Fibroblast of lung (primary cell): ENCODE measurements at regions not wholly inside any gene's neighbourhood (a gene's known extent, or its start where the extent isn't known, plus 50 kb on each side); places are given as distances from the start of the nearest gene placed in this dataset.
A peak's percentile ranks its signal among the peaks of the same experiment; 100 is the strongest.

Experiments
- DNase-seq, 2 donors: peaks; one replicate each; pipeline versions ENCODE4 v3.0.0 to v3.0.0-alpha.2; 2010; ENCODE audit warnings: low read depth in 2 of 2
- H2AFZ ChIP-seq: 2 replicates; pipeline ENCODE4 v1.5.1; 2012; ENCODE audit warnings: low read length, control low read depth, inconsistent platforms
- H3K27ac ChIP-seq: 2 replicates; pipeline ENCODE4 v1.5.1; 2011; ENCODE audit warnings: low read length, control low read depth; ENCODE audit not compliant: insufficient read depth
- H3K27me3 ChIP-seq: 2 replicates; pipeline ENCODE4 v1.5.1; 2011; ENCODE audit warnings: mild to moderate bottlenecking, low read length; ENCODE audit not compliant: control insufficient read depth, insufficient read depth
- H3K36me3 ChIP-seq: 2 replicates; pipeline ENCODE4 v1.5.1; 2011; ENCODE audit warnings: low read length; ENCODE audit not compliant: control insufficient read depth, insufficient read depth
- H3K4me1 ChIP-seq: 2 replicates; pipeline ENCODE4 v1.5.1; 2011; ENCODE audit warnings: low read length; ENCODE audit not compliant: control insufficient read depth, insufficient read depth; ENCODE audit errors: extremely low read depth
- H3K4me2 ChIP-seq: 2 replicates; pipeline ENCODE4 v1.5.1; 2011; ENCODE audit warnings: low read length, control low read depth; ENCODE audit not compliant: insufficient read depth; ENCODE audit errors: extremely low read depth
- H3K4me3 ChIP-seq, 4 experiments: fragments of 200-600 bp in 1 of 4; sonication (generic) in 1 of 4; replicated peaks in 1 of 4; 2 replicates each; pipeline ENCODE4 v1.5.1; 2011 to 2016; ENCODE audit warnings: low read length in 4 of 4, low read depth in 3 of 4, mild to moderate bottlenecking in 3 of 4, control low read depth in 2 of 4, inconsistent platforms in 1 of 4, mixed read lengths in 1 of 4; ENCODE audit not compliant: insufficient read depth in 1 of 4; ENCODE audit errors: control extremely low read depth in 1 of 4
- H3K79me2 ChIP-seq: 2 replicates; pipeline ENCODE4 v1.5.1; 2012; ENCODE audit warnings: mild to moderate bottlenecking, low read length, inconsistent platforms; ENCODE audit not compliant: control insufficient read depth, insufficient read depth
- H3K9ac ChIP-seq: 2 replicates; pipeline ENCODE4 v1.5.1; 2011; ENCODE audit warnings: mild to moderate bottlenecking, low read length, control low read depth; ENCODE audit not compliant: insufficient read depth
- H3K9me3 ChIP-seq: 2 replicates; pipeline ENCODE4 v1.5.1; 2012; ENCODE audit warnings: low read depth, low read length; ENCODE audit not compliant: control insufficient read depth, insufficient read depth
- H4K20me1 ChIP-seq: 2 replicates; pipeline ENCODE4 v1.5.1; 2011; ENCODE audit warnings: low read length; ENCODE audit not compliant: control insufficient read depth, insufficient read depth; ENCODE audit errors: extremely low read depth
- EZH2 ChIP-seq: IDR thresholded peaks from 2 replicates; pipeline ENCODE4 v1.5.1; 2012; ENCODE audit warnings: low read length, control low read depth, mild to moderate bottlenecking; ENCODE audit errors: missing control alignments
- TF ChIP-seq, protein P1 (sequence below), 2 donors: IDR thresholded peaks in 1 of 2; conservative IDR thresholded peaks in 1 of 2; 1 replicate in 1 of 2; 2 replicates in 1 of 2; pipeline ENCODE4 v1.5.1; 2011 to 2012; ENCODE audit warnings: low read length in 2 of 2, control low read depth in 1 of 2, inconsistent platforms in 1 of 2, low read depth in 1 of 2, mild to moderate bottlenecking in 1 of 2

DNA sequence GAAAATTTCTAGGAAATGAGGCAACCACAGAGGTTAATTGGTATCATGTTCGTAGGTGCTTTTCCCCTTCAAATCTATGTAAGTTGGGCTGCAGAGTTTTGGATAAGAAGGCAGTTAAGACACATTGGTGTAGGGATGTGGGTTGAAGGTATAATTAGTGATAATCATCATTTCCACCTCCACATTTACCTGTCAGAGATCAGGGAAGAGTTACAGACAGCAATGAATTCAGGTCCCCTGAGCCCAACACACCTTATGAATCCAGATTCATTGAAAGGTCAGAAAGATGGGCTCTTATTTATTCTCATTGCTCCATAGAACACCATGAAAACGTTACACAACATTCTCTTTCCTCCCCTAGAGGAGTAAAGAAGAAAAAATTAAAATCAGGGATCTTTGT, 308.7 kb downstream of the C11orf87 start:
- no peak for DNase-seq
- Histone ChIP-seq H3K4me2 (no peak overlapping the region), H4K20me1 (no peaks in the 10 kb centered on the region), H3K9ac (no peak overlapping the region), H3K4me3 (no peak overlapping the region), H2AFZ (no peak overlapping the region), H3K9me3 (no peaks in the 10 kb centered on the region), H3K4me1 (no peaks in the 10 kb centered on the region), H3K36me3 (no peaks in the 10 kb centered on the region), H3K27me3 (no peaks in the 10 kb centered on the region), H3K27ac (no peak overlapping the region), H3K79me2 (no peaks in the 10 kb centered on the region)
- no peak for TF ChIP-seq EZH2
- TF ChIP-seq, protein P1, sequence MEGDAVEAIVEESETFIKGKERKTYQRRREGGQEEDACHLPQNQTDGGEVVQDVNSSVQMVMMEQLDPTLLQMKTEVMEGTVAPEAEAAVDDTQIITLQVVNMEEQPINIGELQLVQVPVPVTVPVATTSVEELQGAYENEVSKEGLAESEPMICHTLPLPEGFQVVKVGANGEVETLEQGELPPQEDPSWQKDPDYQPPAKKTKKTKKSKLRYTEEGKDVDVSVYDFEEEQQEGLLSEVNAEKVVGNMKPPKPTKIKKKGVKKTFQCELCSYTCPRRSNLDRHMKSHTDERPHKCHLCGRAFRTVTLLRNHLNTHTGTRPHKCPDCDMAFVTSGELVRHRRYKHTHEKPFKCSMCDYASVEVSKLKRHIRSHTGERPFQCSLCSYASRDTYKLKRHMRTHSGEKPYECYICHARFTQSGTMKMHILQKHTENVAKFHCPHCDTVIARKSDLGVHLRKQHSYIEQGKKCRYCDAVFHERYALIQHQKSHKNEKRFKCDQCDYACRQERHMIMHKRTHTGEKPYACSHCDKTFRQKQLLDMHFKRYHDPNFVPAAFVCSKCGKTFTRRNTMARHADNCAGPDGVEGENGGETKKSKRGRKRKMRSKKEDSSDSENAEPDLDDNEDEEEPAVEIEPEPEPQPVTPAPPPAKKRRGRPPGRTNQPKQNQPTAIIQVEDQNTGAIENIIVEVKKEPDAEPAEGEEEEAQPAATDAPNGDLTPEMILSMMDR (conservative IDR thresholded peaks at IDR 0.05 in 1 of 2, IDR thresholded peaks at IDR 0.05 in 1 of 2; ENCODE audit: low read depth in 1 of 2, low read length in 2 of 2): no peak

DNA sequence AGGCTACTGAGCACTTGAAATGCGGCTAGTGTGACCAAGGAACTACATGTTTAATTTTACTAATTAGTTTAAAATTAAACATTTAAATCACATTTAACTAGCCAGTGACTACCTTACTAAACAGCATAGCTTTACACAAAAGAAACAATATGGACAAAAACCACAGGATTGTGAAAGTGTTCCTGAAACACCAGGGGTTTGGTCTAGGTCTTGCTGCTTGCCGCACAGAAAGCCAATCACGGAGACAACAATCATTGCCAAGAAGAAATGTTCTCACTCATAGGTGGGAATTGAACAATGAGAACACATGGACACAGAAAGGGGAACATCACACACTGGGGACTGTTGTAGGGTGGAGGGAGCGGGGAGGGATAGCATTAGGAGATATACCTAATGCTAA, 309.5 kb downstream of the C11orf87 start:
- Histone ChIP-seq H3K27me3 (no peaks in the 10 kb centered on the region), H3K36me3 (no peaks in the 10 kb centered on the region), H3K9ac (no peak overlapping the region), H3K4me1 (no peaks in the 10 kb centered on the region), H3K27ac (no peak overlapping the region), H2AFZ (no peak overlapping the region), H3K4me3 (no peak overlapping the region), H3K9me3 (no peaks in the 10 kb centered on the region), H3K4me2 (no peak overlapping the region), H4K20me1 (no peaks in the 10 kb centered on the region), H3K79me2 (no peaks in the 10 kb centered on the region)
- DNase-seq: peak in 1 of 2 donors; percentile 40
- TF ChIP-seq, protein P1 (conservative IDR thresholded peaks at IDR 0.05 in 1 of 2, IDR thresholded peaks at IDR 0.05 in 1 of 2; ENCODE audit: low read depth in 1 of 2, low read length in 2 of 2): no peak
- TF ChIP-seq EZH2: no peak

DNA sequence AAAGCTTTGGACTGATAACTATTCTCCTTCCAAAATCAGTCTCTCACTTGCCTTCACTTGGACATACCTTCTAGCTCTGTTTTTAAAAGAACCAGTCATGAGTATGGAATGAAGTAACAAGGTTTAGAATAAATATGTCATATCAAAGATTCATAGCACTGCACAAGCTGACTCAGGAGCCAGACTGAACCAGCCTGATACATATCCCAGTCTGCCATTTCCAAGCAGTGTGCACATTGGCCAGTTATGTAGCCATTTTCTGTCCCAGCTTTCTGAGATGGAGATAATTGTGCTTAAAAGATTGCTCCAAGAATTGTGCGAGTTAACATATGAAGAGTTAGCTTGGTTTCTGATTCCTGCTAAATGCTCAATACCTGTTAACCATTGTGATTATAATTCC, 311.3 kb downstream of the C11orf87 start:
- H3K4me2 ChIP-seq: no peak overlapping the region

More for the DNA sequence above, 311.3 kb downstream of the C11orf87 start:
- Histone ChIP-seq H3K4me3 (no peak overlapping the region), H3K36me3 (no peaks in the 10 kb centered on the region), H3K27ac (no peak overlapping the region), H2AFZ (no peak overlapping the region), H4K20me1 (no peaks in the 10 kb centered on the region), H3K79me2 (no peaks in the 10 kb centered on the region), H3K9me3 (no peaks in the 10 kb centered on the region), H3K27me3 (no peaks in the 10 kb centered on the region), H3K9ac (no peak overlapping the region), H3K4me1 (no peaks in the 10 kb centered on the region)
- DNase-seq: peak; percentile 2 to 78
- no peak for TF ChIP-seq EZH2
- TF ChIP-seq, protein P1 (conservative IDR thresholded peaks at IDR 0.05 in 1 of 2, IDR thresholded peaks at IDR 0.05 in 1 of 2; ENCODE audit: low read depth in 1 of 2, low read length in 2 of 2): no peak
